ENCODE measurements at regions not wholly inside any gene's neighbourhood (a gene's known extent, or its start where the extent isn't known, plus 50 kb on each side); places are given as distances from the start of the nearest gene placed in this dataset.

GRCh38 chr9:10706788-10707187 is 94.0 kb upstream of the PTPRD start:
- no peak for DNase-seq (ENCODE audit: low spot score)
- H3K4me3 ChIP-seq (ENCODE audit: low read depth, low read length, poor library complexity, severe bottlenecking) = no peak overlapping the region
- no peaks in the 10 kb centered on the region for H3K9me2 ChIP-seq (ENCODE audit: insufficient read depth, low read length)
- no peaks in the 10 kb centered on the region for H3K36me3 ChIP-seq (ENCODE audit: insufficient read depth, low read length)
- no peaks in the 10 kb centered on the region for H3K4me1 ChIP-seq (ENCODE audit: insufficient read depth, low read length, poor library complexity, severe bottlenecking)
- H4K20me1 ChIP-seq (ENCODE audit: insufficient read depth, low read length) = no peaks in the 10 kb centered on the region
- no peak overlapping the region for H2AFZ ChIP-seq (ENCODE audit: low read length)
- ChIA-PET POLR2A (interaction anchor here (0.6 kb wide), 1 partner anchor 267 kb away, joined by 3 read pairs; no protein-coding TSS in a partner anchor), CTCF (ENCODE audit: unreplicated experiment) (no interaction called here)
- H3K79me2 ChIP-seq (ENCODE audit: insufficient read depth, low read depth, low read length) = no peaks in the 10 kb centered on the region
- no TSS peak for BruUV-seq (replicated peaks)
- intact Hi-C loops (cut with micrococcal nuclease; ENCODE audit: unreplicated experiment) = no loop called here
- no peak overlapping the region for H3K4me2 ChIP-seq (ENCODE audit: low read length)
- H3K9me3 ChIP-seq (ENCODE audit: low read length) = no peaks in the 10 kb centered on the region
- TF ChIP-seq EZH2phosphoT487 (IDR thresholded peaks at IDR 0.05; ENCODE audit: borderline replicate concordance, low read depth, low read length) = no peak
- no peak overlapping the region for H3K27ac ChIP-seq (ENCODE audit: low read depth, low read length, poor library complexity, severe bottlenecking)

GRCh38 chr9:10721301-10721700 is 108.5 kb upstream of the PTPRD start:
- BruUV-seq (replicated peaks) = no TSS peak
- intact Hi-C loops (cut with micrococcal nuclease; ENCODE audit: unreplicated experiment) = no loop called here
- H3K4me2 ChIP-seq (ENCODE audit: low read length) = no peak overlapping the region
- H3K79me2 ChIP-seq (ENCODE audit: insufficient read depth, low read depth, low read length) = no peaks in the 10 kb centered on the region
- no peak overlapping the region for H3K27ac ChIP-seq (ENCODE audit: low read depth, low read length, poor library complexity, severe bottlenecking)
- H3K9me2 ChIP-seq (ENCODE audit: insufficient read depth, low read length) = no peaks in the 10 kb centered on the region
- H3K4me3 ChIP-seq (ENCODE audit: low read depth, low read length, poor library complexity, severe bottlenecking) = no peak overlapping the region
- CTCF ChIA-PET (ENCODE audit: unreplicated experiment) = no interaction called here
- POLR2A ChIA-PET = interaction anchor here (0.6 kb wide), 1 partner anchor 346 kb away, joined by 3 read pairs; no protein-coding TSS in a partner anchor
- no peaks in the 10 kb centered on the region for H3K4me1 ChIP-seq (ENCODE audit: insufficient read depth, low read length, poor library complexity, severe bottlenecking)
- no peak for DNase-seq (ENCODE audit: low spot score)
- H3K36me3 ChIP-seq (ENCODE audit: insufficient read depth, low read length) = no peaks in the 10 kb centered on the region
- no peaks in the 10 kb centered on the region for H4K20me1 ChIP-seq (ENCODE audit: insufficient read depth, low read length)
- TF ChIP-seq CTCF (conservative IDR thresholded peaks at IDR 0.05; ENCODE audit: low read length) (no peak), EZH2phosphoT487 (IDR thresholded peaks at IDR 0.05; ENCODE audit: borderline replicate concordance, low read depth, low read length) (no peak)
- H2AFZ ChIP-seq (ENCODE audit: low read length) = no peak overlapping the region
- no peaks in the 10 kb centered on the region for H3K9me3 ChIP-seq (ENCODE audit: low read length)

- DNase-seq (ENCODE audit: low spot score) = no peak
- H2AFZ ChIP-seq (ENCODE audit: low read length) = no peak overlapping the region
- CTCF ChIA-PET (ENCODE audit: unreplicated experiment) = no interaction called here
- H3K4me1 ChIP-seq (ENCODE audit: insufficient read depth, low read length, poor library complexity, severe bottlenecking) = no peaks in the 10 kb centered on the region
- no peaks in the 10 kb centered on the region for H3K36me3 ChIP-seq (ENCODE audit: insufficient read depth, low read length)
- no peak overlapping the region for H3K4me3 ChIP-seq (ENCODE audit: low read depth, low read length, poor library complexity, severe bottlenecking)
- intact Hi-C loops (cut with micrococcal nuclease; ENCODE audit: unreplicated experiment) = no loop called here
- no peaks in the 10 kb centered on the region for H3K9me3 ChIP-seq (ENCODE audit: low read length)
- BruUV-seq (replicated peaks) = no TSS peak
- no peak for TF ChIP-seq EZH2phosphoT487 (IDR thresholded peaks at IDR 0.05; ENCODE audit: borderline replicate concordance, low read depth, low read length)
- no peak for TF ChIP-seq CTCF (conservative IDR thresholded peaks at IDR 0.05; ENCODE audit: low read length)
- no peak overlapping the region for H3K4me2 ChIP-seq (ENCODE audit: low read length)
- no peaks in the 10 kb centered on the region for H4K20me1 ChIP-seq (ENCODE audit: insufficient read depth, low read length)
- H3K27ac ChIP-seq (ENCODE audit: low read depth, low read length, poor library complexity, severe bottlenecking) = no peak overlapping the region
- H3K79me2 ChIP-seq (ENCODE audit: insufficient read depth, low read depth, low read length) = no peaks in the 10 kb centered on the region
- POLR2A ChIA-PET = no interaction called here
- H3K9me2 ChIP-seq (ENCODE audit: insufficient read depth, low read length) = 0 out of 2 replicates have a peak, but pooled peaks cover 2% of the 10 kb centered on the region
Measured at GRCh38 chr9:10729213-10729612, 116.4 kb upstream of the PTPRD start.

All from OCI-LY7 (cell line).